HS-5 (cell line): ENCODE measurements at regions not wholly inside any gene's neighbourhood (a gene's known extent, or its start where the extent isn't known, plus 50 kb on each side); places are given as distances from the start of the nearest gene placed in this dataset.

Experiments used
- DNase-seq: peaks from one replicate; pipeline ENCODE4 v3.0.0-alpha.2; 2012; ENCODE audit warnings: low read depth

DNA sequence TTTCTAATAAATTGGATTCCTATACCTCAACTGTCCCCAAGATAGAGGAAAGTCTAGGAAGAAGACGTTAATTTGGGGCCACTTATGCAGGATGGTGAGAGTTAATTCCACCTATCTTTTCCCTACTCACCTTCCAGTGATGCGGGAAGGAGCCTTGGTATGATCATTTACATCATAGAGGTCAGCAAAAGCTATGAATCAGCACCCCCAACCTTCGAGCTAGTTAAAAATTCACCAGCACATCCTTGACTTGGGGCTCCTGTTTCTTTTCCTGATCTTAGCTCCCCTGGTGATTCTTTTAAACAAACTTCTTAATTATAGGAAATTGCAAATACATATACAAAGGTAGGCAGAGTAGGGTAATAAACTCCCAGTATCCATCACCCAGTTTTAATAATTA is 366.6 kb downstream of the SOX2 start:
- DNase-seq: no peak

DNA sequence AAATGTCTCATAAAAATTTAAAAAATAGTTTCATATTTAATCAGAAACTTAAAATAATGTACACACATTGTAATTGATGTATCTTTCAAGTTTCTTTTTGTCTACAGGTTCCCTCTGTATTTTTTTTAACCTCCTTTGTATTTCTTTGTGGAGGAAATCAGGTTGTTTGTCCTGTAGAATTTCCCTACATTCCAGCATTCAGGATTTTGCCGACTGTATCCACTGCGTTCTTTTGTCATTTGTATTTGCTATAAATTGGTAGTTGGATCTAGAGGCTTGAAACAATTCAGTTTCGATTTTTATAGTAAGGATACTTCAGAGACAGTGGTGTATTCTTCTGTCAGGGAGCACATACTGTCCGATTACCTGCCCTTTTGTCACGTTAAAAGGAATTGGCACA is 367.2 kb downstream of the SOX2 start:
- no peak for DNase-seq

DNA sequence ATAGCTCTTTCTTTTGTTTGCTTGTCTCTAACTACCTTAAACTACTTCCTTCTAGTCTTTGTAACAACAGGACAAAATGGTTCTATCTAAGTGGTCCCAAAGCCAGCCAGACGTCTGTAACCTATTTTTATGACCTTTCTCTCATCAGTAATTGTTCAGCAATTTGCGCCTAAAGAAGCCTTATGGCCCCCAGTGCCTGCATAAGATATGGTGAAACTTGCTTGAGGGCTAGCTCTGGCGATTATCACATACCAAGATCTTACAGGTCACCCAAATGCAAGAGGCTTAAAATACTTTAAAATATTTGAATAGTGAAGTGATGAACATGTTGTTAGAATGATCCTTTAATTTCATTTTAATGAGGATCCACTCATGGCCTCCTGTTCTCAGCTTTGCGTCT is 369.4 kb downstream of the SOX2 start:
- DNase-seq: no peak

DNA sequence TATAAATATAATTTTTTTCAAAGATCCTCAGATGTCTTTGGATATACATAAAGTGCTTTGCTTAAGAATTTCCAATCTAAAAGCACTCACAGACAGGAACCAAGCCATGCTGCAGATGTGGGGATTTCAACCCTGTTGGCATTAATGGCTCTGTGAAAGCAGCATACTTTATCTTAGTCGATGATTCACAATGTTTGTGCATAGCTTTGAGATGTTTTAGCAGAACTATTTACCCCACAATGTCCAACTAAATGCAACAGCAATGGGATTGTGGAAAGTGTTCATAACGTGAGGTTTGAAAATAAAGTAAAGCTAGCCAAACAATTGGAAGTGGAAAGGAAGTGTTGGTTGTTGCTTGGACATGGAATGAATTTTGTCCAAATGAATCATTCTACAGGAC is 371.4 kb downstream of the SOX2 start:
- no peak for DNase-seq

DNA sequence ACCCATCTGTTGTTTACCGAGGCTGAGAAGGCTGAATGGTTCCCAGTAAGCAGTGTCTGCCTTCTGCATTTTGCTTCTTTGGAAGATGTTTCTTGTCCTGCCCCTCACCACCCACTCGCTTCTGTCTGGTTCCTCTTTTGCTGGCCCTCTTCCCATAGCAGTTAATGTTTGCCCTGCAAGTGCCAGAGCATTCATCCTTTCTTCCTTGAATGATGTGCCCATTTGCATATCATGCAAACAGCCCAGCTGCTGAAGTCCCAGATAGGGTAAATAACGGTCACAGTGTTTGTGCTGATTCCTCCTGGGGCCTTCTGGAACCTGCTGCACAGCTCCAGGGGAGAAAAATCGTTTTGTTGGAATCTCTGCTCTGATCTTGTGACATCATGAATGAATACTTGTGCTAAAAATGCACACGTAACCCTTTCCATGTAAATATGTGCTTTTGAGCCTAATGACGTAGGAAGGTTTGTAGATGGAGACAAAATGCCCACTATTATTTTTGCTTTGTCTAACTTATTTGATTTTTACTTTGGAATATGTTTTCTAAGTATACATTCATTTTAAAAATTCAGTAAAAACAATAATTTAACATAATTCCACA is 381.0 kb downstream of the SOX2 start:
- DNase-seq: no peak

DNA sequence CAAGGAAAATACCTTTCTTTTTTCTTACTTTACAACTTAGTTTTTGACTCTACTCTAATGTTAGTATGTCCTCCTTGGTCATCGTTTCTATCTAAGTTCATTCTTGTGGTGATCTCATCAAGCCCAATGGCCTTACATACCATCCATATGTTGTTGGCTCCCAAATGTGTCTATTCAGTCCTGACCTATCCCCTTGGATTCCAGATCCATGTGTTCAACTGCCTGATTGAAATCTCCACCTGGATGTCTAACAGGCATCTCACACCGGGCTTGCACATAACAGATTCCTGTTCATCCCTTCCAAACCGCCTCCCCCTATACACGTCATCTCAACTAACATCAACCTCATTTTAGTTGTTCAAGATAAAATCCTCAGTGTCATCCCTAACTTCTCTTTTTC is 382.6 kb downstream of the SOX2 start:
- no peak for DNase-seq

DNA sequence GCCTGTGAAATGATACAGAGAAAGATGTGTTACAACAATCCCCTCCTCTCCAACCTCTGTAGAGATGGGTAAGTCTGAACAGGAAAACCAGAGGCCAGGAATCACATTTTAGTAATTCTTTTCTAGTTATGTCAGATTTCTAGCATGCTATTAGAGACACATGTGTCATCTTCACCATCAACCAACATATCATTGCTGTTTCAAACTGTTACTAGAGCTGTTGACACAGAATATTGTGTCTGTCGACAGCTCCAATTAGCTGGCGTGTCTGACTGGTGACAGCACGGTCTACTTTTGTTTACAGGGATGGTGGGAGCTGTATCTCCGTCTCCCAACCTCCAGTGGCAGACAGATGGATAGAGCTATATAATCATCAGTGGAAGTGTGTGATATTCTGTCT is 393.2 kb downstream of the SOX2 start:
- peak; percentile 42 for DNase-seq

DNA sequence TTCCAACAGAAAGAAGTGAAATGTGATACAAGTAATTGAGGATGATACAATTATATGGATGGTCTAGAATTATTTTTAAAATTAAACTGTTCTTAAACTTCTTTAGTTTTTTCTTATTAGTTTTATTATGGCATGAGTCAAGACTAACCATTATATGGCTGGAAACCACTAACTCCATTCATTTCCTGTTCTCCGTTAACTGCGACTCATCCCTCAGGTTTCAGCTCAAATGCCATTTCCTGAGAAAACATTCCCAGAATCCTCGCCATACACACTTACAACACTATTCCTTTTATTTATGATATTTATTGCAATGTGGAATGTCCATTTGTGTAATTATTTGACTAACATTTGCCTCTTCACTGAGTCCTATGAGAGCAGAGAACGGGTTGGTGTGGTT is 394.1 kb downstream of the SOX2 start:
- peak; percentile 46 for DNase-seq

DNA sequence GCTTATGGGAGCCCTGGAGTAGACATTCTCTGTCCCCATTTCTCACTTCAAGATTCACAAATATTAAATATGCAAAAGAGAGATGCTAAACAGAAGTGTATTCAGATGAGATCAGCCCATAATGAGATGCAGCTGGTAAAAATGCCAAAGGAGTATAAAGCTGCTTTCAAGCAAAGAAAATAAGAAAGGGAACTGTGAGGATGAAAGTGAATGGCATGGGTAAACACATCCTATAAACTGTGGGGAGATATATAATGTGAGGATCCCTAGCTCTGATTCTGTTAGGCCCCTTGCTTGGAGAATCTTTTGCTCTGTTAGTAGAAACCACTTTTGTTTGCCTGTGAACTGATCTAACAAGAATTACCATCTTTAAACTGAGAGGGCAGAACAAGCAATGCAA is 396.6 kb downstream of the SOX2 start:
- DNase-seq: no peak

DNA sequence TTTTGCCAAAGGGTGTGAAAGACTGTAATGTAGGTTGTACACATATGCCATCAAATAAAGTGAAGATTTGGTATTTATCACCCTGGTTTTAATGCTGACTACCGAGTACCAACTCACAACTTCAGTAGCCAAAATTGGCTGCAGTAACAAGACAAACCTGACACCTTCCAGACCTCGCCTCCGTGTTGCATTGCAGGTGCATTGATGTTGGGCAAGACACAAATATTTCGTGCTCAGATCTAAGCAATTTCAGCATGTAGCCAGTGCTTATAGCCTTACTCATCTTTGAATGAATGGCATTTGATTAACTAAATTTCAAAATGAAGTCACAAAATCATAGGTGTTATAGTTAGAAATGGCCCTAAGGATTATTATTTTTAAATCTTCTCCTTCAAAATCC is 400.2 kb downstream of the SOX2 start:
- DNase-seq: no peak

DNA sequence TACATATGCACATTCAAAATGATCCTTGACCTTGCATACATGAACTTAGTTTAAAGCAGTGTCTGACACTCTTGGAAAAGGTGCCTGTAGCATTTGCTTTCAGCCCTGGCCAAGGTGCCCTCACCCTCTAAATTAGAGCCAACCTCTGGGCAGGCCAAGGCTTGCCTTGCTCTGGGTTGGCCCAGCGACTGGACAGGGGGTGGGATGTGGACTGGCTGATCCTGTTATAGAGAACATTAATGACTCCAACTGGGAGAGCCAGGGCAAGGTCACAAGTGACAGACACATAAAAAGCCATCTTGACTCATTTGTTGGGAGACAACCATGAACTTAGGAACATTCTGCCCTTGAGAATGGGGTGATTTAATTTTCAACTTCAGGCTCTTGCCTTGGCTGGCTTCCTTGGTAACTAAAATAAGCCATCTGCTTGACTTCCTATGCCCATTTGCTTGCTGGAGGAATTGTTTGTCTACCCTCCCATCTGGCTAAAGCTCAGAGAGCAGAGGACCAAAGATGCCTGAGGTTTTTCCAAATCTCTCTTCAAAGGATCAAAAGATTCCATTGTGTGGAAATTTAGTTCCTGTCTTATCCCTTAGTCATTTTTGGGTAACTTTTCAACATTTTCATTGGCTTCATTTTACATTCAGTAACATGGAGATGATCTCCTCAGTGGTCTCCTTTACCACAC is 403.7 kb downstream of the SOX2 start:
- no peak for DNase-seq

DNA sequence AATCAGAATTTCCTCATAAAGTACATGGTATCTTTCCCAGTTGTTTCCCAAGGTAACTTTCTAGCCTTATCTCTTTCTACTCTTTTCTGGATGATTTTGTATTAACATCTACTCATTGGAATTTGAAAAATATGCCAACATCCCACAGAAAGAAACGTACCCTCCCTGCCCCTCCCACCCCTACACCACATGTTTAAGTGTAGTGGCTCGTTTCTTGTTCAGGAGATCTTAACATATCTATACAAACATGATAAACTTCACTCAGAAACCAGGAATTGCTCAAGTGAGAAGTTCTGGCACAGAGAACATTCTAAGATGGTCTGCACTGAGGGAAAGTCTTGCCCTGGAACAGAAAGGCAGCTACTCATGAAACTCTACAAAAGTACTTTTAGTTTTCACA is 404.7 kb downstream of the SOX2 start:
- no peak for DNase-seq

DNA sequence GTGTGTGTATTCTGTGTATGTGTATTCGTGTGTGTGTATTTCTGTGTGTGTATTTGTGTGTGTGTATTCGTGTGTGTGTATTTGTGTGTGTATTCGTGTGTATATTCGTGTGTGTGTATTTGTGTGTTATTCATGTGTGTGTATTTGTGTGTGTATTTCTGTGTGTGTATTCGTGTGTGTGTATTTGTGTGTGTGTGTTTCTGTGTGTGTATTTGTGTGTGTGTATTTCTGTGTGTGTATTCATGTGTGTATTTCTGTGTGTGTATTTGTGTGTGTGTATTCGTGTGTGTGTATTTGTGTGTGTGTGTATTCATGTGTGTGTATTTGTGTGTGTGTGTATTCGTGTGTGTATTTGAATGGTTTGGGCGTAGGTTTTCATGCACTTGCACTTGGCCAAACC is 405.4 kb downstream of the SOX2 start:
- DNase-seq: no peak

DNA sequence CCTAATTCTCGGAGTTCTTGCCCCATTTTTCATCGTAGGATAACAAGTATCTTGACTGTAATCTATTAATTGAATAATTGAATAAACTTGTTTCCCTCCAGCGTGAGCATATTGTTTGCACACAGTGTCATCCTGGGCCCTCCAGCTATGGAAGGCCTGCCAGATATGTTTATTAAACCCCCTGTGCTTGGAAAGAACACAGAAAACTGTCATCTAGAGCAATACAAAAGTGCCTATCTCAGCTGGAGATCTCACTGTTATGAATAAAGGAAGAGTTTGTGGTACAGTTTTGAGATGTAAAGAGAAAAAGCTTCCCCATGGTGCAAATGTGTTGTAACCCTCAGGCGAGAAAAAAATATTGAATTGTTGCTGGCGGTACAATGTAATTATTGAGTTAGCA is 405.9 kb downstream of the SOX2 start:
- no peak for DNase-seq

DNA sequence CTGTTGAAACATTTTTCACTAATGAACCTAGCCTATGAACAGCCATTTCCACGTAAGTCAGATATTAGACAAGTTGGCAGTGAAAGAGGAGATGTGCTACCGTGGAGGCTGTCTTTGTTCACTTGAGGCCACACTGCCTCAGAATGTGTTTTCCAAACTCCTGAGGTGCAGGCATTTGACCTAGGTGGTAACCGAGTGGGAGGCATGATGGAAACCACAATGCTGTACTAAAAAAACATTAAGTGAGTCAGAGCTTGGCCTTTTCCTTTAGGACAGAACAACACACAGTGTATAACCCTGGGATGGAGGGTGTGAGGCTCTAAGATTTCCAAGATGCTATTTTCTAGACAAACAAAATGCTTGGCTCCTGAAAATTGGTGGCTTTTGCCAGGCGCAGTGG is 406.3 kb downstream of the SOX2 start:
- DNase-seq: peak; percentile 52

DNA sequence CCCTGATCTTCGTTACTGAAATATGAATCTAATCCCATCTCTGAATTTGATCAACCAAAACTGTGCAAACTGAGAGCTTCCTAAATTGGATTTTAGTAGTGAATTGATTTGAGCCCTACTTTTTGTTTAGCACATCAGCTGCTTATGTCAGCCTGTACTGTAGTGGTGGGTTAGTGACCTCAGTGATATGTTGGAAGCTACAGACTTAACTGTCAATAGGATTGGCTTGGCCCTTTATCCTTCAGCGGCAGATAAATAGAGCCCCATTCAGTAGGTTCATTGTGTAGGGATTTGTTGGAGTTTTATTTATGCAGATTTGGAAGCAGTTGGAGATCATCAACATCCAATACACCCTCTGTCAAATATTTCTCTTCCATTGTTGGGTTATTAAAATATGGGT is 409.7 kb downstream of the SOX2 start:
- DNase-seq: no peak

DNA sequence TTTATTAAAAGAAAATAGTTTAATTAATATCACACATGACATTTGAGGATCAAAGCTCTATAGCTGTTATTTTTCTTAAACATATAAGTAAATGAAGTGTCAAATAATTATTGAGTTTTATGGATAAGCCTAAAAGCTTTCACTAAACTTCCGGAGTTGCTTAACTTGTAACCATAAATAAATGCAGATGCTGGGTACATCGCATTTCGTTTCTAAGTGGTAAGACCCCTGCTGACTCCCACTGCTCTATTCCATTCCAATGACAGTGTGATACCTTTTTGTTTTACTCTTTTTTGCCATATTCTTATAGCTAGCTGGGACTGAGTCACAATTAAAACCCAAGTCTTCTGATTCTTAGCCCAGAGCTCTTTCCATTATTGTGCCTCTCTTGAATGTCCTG is 411.1 kb downstream of the SOX2 start:
- DNase-seq: no peak

DNA sequence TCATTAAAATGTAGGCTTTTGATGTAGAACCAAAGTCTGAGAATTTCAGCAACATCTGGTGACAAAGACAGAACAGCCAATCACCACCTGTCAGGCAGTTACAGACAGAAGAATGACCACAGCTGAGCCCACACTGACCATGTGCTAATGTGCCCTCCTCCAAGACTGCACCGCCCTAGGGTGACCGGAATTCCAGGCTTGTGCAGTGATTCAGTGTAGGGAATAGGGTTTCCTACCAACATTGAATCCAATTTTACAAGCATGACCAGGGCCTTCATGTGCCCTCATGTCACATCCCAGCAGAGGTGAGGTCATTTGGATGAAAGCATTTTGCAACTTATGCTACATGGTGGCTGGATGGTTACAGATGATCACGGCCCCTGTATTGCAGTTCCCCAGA is 412.5 kb downstream of the SOX2 start:
- DNase-seq: no peak

DNA sequence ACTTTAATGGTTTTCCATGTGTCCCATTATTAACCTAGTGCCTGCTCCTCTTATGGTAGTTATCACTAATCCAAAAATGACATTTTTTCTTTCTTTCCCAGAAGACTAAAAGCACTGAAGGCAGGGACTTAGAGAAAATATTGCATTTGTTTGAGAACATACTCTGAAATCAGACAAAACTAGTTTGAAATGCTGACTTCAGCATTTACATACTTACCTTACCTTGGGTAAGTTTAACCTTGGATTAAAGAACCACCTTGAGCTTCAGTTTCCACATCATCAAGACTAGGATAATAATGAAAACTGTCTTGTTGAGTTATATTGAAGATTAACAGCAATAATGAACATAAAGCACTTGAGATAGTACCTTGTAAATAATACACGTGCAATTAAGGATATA is 413.0 kb downstream of the SOX2 start:
- no peak for DNase-seq

DNA sequence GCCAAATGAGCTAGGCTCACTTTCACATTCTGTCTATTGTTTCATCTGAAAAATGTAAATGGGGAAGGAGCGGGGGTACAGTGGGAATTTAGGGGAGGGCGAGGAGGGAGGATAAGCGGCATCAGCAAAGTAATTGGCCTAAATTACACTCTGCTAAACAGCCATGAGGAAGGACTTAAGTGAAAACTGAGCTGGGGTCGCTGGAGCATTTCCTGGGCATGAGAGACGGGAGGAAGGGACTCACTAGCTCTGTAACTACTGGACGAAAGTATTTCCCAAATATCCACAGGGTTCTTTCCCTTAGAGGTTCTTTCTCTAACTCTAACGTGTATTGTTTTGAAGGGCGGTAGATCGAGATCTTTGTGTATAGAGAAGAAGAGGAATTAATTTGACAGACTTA is 418.0 kb downstream of the SOX2 start:
- no peak for DNase-seq

DNA sequence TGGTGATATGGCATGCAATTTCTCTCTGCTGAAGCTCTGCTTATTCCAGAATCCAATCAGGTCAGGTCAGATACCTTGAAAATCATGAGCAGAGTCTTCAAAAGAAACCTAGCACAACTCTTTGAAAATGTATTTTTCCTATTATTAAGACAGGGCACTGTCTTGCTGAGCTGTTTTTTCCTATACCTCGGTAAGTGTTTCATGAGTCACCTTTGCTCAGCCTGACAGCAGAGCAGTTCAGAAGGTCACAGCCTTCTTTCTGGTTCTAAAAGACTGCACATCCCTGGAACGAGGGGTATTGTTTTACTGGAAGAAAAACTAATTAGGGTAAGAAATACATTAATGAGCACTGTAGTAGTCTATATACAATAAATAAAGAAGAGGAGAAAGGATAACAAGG is 422.0 kb downstream of the SOX2 start:
- DNase-seq: no peak

DNA sequence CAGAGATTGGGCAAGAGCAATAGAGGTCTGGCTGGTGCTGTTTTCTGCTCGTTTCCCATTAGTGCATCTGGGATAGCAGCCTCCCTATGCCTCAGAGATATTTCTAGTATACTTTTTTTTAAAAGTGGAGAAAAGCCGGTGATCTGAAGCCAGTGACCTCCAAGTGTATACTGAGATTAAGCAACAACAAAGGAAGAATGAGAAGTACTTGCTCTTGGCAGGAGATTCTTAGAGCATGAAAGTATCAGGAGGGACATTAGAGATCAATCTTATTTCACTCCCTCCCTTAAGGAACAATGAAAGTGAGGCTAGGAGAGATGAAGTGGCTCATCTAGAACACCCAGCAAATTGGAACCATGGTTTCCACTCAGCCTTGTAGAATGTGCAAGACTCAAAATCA is 423.3 kb downstream of the SOX2 start:
- DNase-seq: no peak

DNA sequence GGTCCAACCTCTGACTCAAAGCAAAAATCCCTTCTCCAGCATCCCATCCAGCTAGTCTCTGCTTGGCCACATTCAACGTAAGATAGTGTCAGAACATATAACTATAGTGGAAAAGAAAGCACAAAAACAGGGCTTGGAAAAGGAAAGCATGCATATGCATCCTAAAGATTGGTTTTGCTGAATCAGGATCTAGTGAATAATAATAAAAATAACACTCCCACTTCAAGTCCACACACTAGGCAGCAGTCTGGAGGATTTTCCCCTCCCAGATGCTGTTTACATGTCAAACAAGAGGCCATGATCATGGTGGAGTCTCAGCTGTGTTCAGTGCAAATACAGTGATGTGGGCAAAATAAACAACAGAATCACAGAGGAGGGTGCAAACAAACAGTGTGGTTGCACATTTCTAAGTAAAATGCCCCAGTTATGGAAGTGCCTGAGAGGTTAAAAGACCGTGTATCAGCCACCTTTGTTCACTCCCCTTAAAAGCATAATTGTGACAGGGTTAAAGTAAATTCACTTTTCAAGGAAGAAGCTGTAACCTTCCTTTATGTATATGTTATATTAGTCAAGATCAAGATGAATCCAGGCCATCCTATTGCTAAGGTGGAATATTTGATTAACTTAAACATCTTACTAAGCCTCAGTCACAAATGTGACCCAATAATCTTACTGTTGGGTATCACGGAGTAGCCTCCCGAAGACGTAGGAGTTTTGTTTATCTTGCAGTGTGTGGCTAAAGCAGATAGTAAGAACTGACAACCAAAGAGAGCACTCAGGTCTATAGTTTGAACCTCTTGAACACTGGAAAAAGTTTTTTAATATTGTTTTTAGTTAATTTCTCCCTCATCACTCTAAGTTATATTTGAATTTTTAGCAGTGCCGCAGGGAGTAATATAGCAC is 424.5 kb downstream of the SOX2 start:
- DNase-seq: no peak
